OCI-LY7 (cell line): ENCODE measurements at regions not wholly inside any gene's neighbourhood (a gene's known extent, or its start where the extent isn't known, plus 50 kb on each side); places are given as distances from the start of the nearest gene placed in this dataset.

Experiments used
- EZH2phosphoT487 ChIP-seq: fragments of 200-600 bp; sonication (generic); IDR thresholded peaks from 2 replicates; pipeline ENCODE4 v1.6.1; 2018; ENCODE audit warnings: low read depth, borderline replicate concordance, mild to moderate bottlenecking, mixed run types, antibody characterized with exemption, low read length, moderate library complexity, mixed read lengths
- TF ChIP-seq, protein P1 (sequence below): fragments of 200-600 bp; sonication (generic); conservative IDR thresholded peaks from 2 replicates; pipeline ENCODE4 v1.5.1; 2014; ENCODE audit warnings: mild to moderate bottlenecking, antibody characterized with exemption, low read length, moderate library complexity, mixed read lengths

GRCh38 chr7:19899529-19899928 is 126.1 kb upstream of the TMEM196 start:
- TF ChIP-seq, protein P1, sequence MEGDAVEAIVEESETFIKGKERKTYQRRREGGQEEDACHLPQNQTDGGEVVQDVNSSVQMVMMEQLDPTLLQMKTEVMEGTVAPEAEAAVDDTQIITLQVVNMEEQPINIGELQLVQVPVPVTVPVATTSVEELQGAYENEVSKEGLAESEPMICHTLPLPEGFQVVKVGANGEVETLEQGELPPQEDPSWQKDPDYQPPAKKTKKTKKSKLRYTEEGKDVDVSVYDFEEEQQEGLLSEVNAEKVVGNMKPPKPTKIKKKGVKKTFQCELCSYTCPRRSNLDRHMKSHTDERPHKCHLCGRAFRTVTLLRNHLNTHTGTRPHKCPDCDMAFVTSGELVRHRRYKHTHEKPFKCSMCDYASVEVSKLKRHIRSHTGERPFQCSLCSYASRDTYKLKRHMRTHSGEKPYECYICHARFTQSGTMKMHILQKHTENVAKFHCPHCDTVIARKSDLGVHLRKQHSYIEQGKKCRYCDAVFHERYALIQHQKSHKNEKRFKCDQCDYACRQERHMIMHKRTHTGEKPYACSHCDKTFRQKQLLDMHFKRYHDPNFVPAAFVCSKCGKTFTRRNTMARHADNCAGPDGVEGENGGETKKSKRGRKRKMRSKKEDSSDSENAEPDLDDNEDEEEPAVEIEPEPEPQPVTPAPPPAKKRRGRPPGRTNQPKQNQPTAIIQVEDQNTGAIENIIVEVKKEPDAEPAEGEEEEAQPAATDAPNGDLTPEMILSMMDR = no peak
- no peak for TF ChIP-seq EZH2phosphoT487
